ENCODE measurements at regions not wholly inside any gene's neighbourhood (a gene's known extent, or its start where the extent isn't known, plus 50 kb on each side); places are given as distances from the start of the nearest gene placed in this dataset.
"Not testable (repeated sequence)": the region's sequence is repeated elsewhere in the genome, so short reads cannot be mapped to it uniquely, and the experiment has no call there.

GRCh38 chr12:67110345-67110744, 158.8 kb upstream of the CAND1 start:
- TF ChIP-seq CTCF, POLR2A (IDR thresholded peaks at IDR 0.05): not testable (repeated sequence)
